ENCODE measurements at regions not wholly inside any gene's neighbourhood (a gene's known extent, or its start where the extent isn't known, plus 50 kb on each side); places are given as distances from the start of the nearest gene placed in this dataset.
"Not testable (repeated sequence)": the region's sequence is repeated elsewhere in the genome, so short reads cannot be mapped to it uniquely, and the experiment has no call there.

- no peak for DNase-seq (ENCODE audit: low spot score)
- Mint-ChIP-seq H3K4me3 (ENCODE audit: unreplicated experiment) (no peak overlapping the region), H3K36me3 (ENCODE audit: low read depth, unreplicated experiment) (peaks cover 4% of the 10 kb centered on the region), H3K4me1 (ENCODE audit: unreplicated experiment) (no peaks in the 10 kb centered on the region), H3K27ac (ENCODE audit: unreplicated experiment) (no peak overlapping the region), H3K27me3 (ENCODE audit: unreplicated experiment) (no peaks in the 10 kb centered on the region), H3K9me3 (ENCODE audit: unreplicated experiment) (no peaks in the 10 kb centered on the region)
- no peak for TF ChIP-seq CTCF (IDR thresholded peaks at IDR 0.05; ENCODE audit: unreplicated experiment)
Measured at GRCh38 chr2:237236188-237236587, 150.5 kb downstream of the COPS8 start.

GRCh38 chr2:237238249-237238648 lies 152.6 kb downstream of the COPS8 start:
- H3K36me3 Mint-ChIP-seq (ENCODE audit: low read depth, unreplicated experiment), result no peaks in the 10 kb centered on the region
- no peak overlapping the region for H3K4me3 Mint-ChIP-seq (ENCODE audit: unreplicated experiment)
- no peak overlapping the region for H3K27ac Mint-ChIP-seq (ENCODE audit: unreplicated experiment)
- DNase-seq (ENCODE audit: low spot score), result no peak
- no peaks in the 10 kb centered on the region for H3K4me1 Mint-ChIP-seq (ENCODE audit: unreplicated experiment)
- H3K9me3 Mint-ChIP-seq (ENCODE audit: unreplicated experiment), result no peaks in the 10 kb centered on the region
- no peaks in the 10 kb centered on the region for H3K27me3 Mint-ChIP-seq (ENCODE audit: unreplicated experiment)
- no peak for TF ChIP-seq CTCF (IDR thresholded peaks at IDR 0.05; ENCODE audit: unreplicated experiment)

GRCh38 chr2:237240252-237240651 lies 154.6 kb downstream of the COPS8 start:
- TF ChIP-seq CTCF (IDR thresholded peaks at IDR 0.05; ENCODE audit: unreplicated experiment), result no peak
- Mint-ChIP-seq H3K36me3 (ENCODE audit: low read depth, unreplicated experiment) (no peaks in the 10 kb centered on the region), H3K27ac (ENCODE audit: unreplicated experiment) (no peak overlapping the region), H3K4me1 (ENCODE audit: unreplicated experiment) (no peaks in the 10 kb centered on the region), H3K4me3 (ENCODE audit: unreplicated experiment) (no peak overlapping the region), H3K9me3 (ENCODE audit: unreplicated experiment) (no peaks in the 10 kb centered on the region), H3K27me3 (ENCODE audit: unreplicated experiment) (no peaks in the 10 kb centered on the region)
- no peak for DNase-seq (ENCODE audit: low spot score)

GRCh38 chr2:237240868-237241267 lies 155.2 kb downstream of the COPS8 start:
- H3K9me3 Mint-ChIP-seq (ENCODE audit: unreplicated experiment); H3K27ac Mint-ChIP-seq (ENCODE audit: unreplicated experiment); H3K27me3 Mint-ChIP-seq (ENCODE audit: unreplicated experiment); H3K4me3 Mint-ChIP-seq (ENCODE audit: unreplicated experiment); H3K36me3 Mint-ChIP-seq (ENCODE audit: low read depth, unreplicated experiment); H3K4me1 Mint-ChIP-seq (ENCODE audit: unreplicated experiment); DNase-seq (ENCODE audit: low spot score): not testable (repeated sequence)

- Mint-ChIP-seq H3K27me3 (ENCODE audit: unreplicated experiment) (no peaks in the 10 kb centered on the region), H3K4me1 (ENCODE audit: unreplicated experiment) (no peaks in the 10 kb centered on the region), H3K36me3 (ENCODE audit: low read depth, unreplicated experiment) (no peaks in the 10 kb centered on the region), H3K27ac (ENCODE audit: unreplicated experiment) (no peak overlapping the region), H3K9me3 (ENCODE audit: unreplicated experiment) (no peaks in the 10 kb centered on the region), H3K4me3 (ENCODE audit: unreplicated experiment) (no peak overlapping the region)
- TF ChIP-seq CTCF (IDR thresholded peaks at IDR 0.05; ENCODE audit: unreplicated experiment), result no peak
- no peak for DNase-seq (ENCODE audit: low spot score)
Measured at GRCh38 chr2:237242091-237242536, 156.4 kb downstream of the COPS8 start.

- Mint-ChIP-seq H3K9me3 (ENCODE audit: unreplicated experiment) (no peaks in the 10 kb centered on the region), H3K4me3 (ENCODE audit: unreplicated experiment) (no peak overlapping the region), H3K27ac (ENCODE audit: unreplicated experiment) (no peak overlapping the region), H3K27me3 (ENCODE audit: unreplicated experiment) (no peaks in the 10 kb centered on the region), H3K4me1 (ENCODE audit: unreplicated experiment) (no peaks in the 10 kb centered on the region), H3K36me3 (ENCODE audit: low read depth, unreplicated experiment) (no peaks in the 10 kb centered on the region)
- DNase-seq (ENCODE audit: low spot score), result no peak
- TF ChIP-seq CTCF (IDR thresholded peaks at IDR 0.05; ENCODE audit: unreplicated experiment), result no peak
Measured at GRCh38 chr2:237243487-237243886, 157.8 kb downstream of the COPS8 start.

Data from endothelial cell (in vitro differentiated cells).